Calu3 (cell line): ENCODE measurements at regions not wholly inside any gene's neighbourhood (a gene's known extent, or its start where the extent isn't known, plus 50 kb on each side); places are given as distances from the start of the nearest gene placed in this dataset.
"Not testable (repeated sequence)": the region's sequence is repeated elsewhere in the genome, so short reads cannot be mapped to it uniquely, and the experiment has no call there.

ENCODE experiments used
- BruUV-seq: library from RNA; stranded (reverse); fragments of 400-500 nt; replicated peaks from 2 replicates; lab custom pipeline; 2021; lab: Mats Ljungman, UMichigan
- CTCF ChIA-PET: fragments of 300-600 bp; sonication (Branson Sonifier 250); formaldehyde crosslinking; loops from one replicate; lab custom pipeline; 2022; ENCODE audit warnings: antibody characterized with exemption; lab: Charles Lee
- DNase-seq: peaks from one replicate; pipeline ENCODE4 v3.0.0; 2022
- H3K27ac Mint-ChIP-seq: one replicate; pipeline ENCODE4 v1.8.0; 2022; ENCODE audit warnings: mixed read lengths; ENCODE audit not compliant: unreplicated experiment
- H3K27me3 Mint-ChIP-seq: one replicate; pipeline ENCODE4 v1.8.0; 2022; ENCODE audit warnings: mixed read lengths; ENCODE audit not compliant: unreplicated experiment
- H3K36me3 Mint-ChIP-seq: one replicate; pipeline ENCODE4 v1.8.0; 2022; ENCODE audit warnings: mild to moderate bottlenecking, moderate library complexity, mixed read lengths; ENCODE audit not compliant: insufficient read depth, unreplicated experiment
- H3K4me1 Mint-ChIP-seq: one replicate; pipeline ENCODE4 v1.8.0; 2022; ENCODE audit warnings: mild to moderate bottlenecking, low read depth, mixed read lengths; ENCODE audit not compliant: unreplicated experiment
- H3K4me3 Mint-ChIP-seq: one replicate; pipeline ENCODE4 v1.8.0; 2022; ENCODE audit warnings: mild to moderate bottlenecking, low read depth, moderate library complexity, mixed read lengths; ENCODE audit not compliant: unreplicated experiment
- H3K9me3 Mint-ChIP-seq: one replicate; pipeline ENCODE4 v1.8.0; 2022; ENCODE audit warnings: low read depth, mixed read lengths; ENCODE audit not compliant: unreplicated experiment
- CTCF ChIP-seq: fragments of 200-600 bp; IDR thresholded peaks from one replicate; pipeline ENCODE4 v1.8.0; 2022; ENCODE audit warnings: antibody characterized with exemption; ENCODE audit not compliant: unreplicated experiment
- intact Hi-C: fragments of 100-400 bp; cut with micrococcal nuclease; formaldehyde crosslinking; loops from one replicate; pipeline ENCODE4 v1.10.0; 2022; ENCODE audit not compliant: unreplicated experiment

- Mint-ChIP-seq H3K36me3 (no peaks in the 10 kb centered on the region), H3K4me3 (no peak overlapping the region), H3K27me3 (peaks cover 20% of the 10 kb centered on the region), H3K4me1 (no peaks in the 10 kb centered on the region), H3K9me3 (no peaks in the 10 kb centered on the region), H3K27ac (no peak overlapping the region)
- CTCF ChIA-PET = no interaction called here
- TF ChIP-seq CTCF = no peak
- no TSS peak for BruUV-seq
- DNase-seq = no peak
- intact Hi-C loops = no loop called here
Measured at GRCh38 chr2:198279026-198279425, 474.6 kb downstream of the PLCL1 start.

DNA sequence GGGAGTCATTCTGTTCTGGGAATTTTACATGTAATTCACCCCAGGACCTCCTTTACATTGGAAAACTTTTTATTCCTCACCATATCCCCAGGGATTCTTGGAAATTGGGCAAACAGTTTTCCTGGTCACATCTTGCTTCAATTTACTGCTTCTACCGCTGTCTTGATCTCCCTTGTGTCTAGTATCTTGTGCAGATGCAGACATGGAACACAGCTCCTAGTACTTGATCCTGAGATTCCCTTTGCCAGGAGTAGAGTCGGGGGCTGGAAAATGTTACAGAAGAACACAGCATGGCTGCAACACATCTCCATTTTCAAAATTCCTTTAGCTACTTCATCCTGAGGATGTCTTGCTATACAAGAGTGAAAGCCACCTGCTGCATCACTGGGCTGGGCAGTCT is 472.8 kb downstream of the PLCL1 start:
- no peak overlapping the region for H3K27ac Mint-ChIP-seq
- peaks cover 2% of the 10 kb centered on the region for H3K27me3 Mint-ChIP-seq
- H3K4me3 Mint-ChIP-seq = no peak overlapping the region
- CTCF ChIA-PET = no interaction called here
- no peaks in the 10 kb centered on the region for H3K4me1 Mint-ChIP-seq
- intact Hi-C loops = no loop called here
- DNase-seq = no peak
- H3K9me3 Mint-ChIP-seq = no peaks in the 10 kb centered on the region
- no peaks in the 10 kb centered on the region for H3K36me3 Mint-ChIP-seq
- no peak for TF ChIP-seq CTCF
- no TSS peak for BruUV-seq

- H3K27ac Mint-ChIP-seq = no peak overlapping the region
- H3K27me3 Mint-ChIP-seq = no peaks in the 10 kb centered on the region
- H3K4me1 Mint-ChIP-seq = no peaks in the 10 kb centered on the region
- CTCF ChIA-PET = no interaction called here
- H3K4me3 Mint-ChIP-seq = no peak overlapping the region
- no TSS peak for BruUV-seq
- H3K36me3 Mint-ChIP-seq = no peaks in the 10 kb centered on the region
- intact Hi-C loops = no loop called here
- no peaks in the 10 kb centered on the region for H3K9me3 Mint-ChIP-seq
- no peak for TF ChIP-seq CTCF
- DNase-seq = no peak
Measured at GRCh38 chr2:198273660-198274059, 469.3 kb downstream of the PLCL1 start.

- H3K36me3 Mint-ChIP-seq, CTCF ChIA-PET, H3K9me3 Mint-ChIP-seq, H3K27me3 Mint-ChIP-seq, BruUV-seq, H3K4me1 Mint-ChIP-seq, H3K4me3 Mint-ChIP-seq, H3K27ac Mint-ChIP-seq, intact Hi-C loops, DNase-seq: not testable (repeated sequence)
Measured at GRCh38 chr2:198270157-198270556, 465.8 kb downstream of the PLCL1 start.

DNA sequence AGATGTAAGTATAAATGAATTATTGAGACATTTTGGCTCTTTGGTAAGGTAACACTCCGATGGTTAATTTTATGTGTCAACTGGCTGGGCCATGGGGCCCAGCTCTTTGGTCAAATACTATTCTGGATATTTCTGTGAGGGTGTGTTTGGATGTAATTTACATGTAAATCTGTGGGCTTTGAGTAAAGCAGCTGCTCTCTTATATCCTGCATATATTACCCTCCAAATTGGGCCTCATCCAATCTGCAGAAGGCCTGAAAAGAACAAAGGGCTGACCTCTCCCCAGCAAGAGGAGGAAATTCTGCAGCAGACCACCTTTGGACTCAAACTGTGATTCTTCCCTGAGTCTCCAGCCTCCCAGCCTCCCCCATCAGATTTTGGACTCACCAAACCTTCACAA is 464.1 kb downstream of the PLCL1 start:
- Mint-ChIP-seq H3K4me1 (no peaks in the 10 kb centered on the region), H3K27me3 (no peaks in the 10 kb centered on the region), H3K9me3 (no peaks in the 10 kb centered on the region), H3K4me3 (no peak overlapping the region), H3K36me3 (no peaks in the 10 kb centered on the region), H3K27ac (no peak overlapping the region)
- TF ChIP-seq CTCF = no peak
- DNase-seq = no peak
- intact Hi-C loops = no loop called here
- CTCF ChIA-PET = no interaction called here
- no TSS peak for BruUV-seq
